ENCODE measurements at regions not wholly inside any gene's neighbourhood (a gene's known extent, or its start where the extent isn't known, plus 50 kb on each side); places are given as distances from the start of the nearest gene placed in this dataset.

GRCh38 chr10:31263903-31264302 lies 55.1 kb upstream of the ZEB1 start:
- Histone ChIP-seq H3K36me3 (no peaks in the 10 kb centered on the region), H3K9me3 (no peaks in the 10 kb centered on the region), H3K4me1 (no peaks in the 10 kb centered on the region), H3K4me3 (ENCODE audit: low read depth, low read length) (no peak overlapping the region), H3K27me3 (no peaks in the 10 kb centered on the region)
- TF ChIP-seq, protein P1, sequence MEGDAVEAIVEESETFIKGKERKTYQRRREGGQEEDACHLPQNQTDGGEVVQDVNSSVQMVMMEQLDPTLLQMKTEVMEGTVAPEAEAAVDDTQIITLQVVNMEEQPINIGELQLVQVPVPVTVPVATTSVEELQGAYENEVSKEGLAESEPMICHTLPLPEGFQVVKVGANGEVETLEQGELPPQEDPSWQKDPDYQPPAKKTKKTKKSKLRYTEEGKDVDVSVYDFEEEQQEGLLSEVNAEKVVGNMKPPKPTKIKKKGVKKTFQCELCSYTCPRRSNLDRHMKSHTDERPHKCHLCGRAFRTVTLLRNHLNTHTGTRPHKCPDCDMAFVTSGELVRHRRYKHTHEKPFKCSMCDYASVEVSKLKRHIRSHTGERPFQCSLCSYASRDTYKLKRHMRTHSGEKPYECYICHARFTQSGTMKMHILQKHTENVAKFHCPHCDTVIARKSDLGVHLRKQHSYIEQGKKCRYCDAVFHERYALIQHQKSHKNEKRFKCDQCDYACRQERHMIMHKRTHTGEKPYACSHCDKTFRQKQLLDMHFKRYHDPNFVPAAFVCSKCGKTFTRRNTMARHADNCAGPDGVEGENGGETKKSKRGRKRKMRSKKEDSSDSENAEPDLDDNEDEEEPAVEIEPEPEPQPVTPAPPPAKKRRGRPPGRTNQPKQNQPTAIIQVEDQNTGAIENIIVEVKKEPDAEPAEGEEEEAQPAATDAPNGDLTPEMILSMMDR (IDR thresholded peaks at IDR 0.05; ENCODE audit: low read depth, low read length) = no peak
- DNase-seq = no peak

DNA sequence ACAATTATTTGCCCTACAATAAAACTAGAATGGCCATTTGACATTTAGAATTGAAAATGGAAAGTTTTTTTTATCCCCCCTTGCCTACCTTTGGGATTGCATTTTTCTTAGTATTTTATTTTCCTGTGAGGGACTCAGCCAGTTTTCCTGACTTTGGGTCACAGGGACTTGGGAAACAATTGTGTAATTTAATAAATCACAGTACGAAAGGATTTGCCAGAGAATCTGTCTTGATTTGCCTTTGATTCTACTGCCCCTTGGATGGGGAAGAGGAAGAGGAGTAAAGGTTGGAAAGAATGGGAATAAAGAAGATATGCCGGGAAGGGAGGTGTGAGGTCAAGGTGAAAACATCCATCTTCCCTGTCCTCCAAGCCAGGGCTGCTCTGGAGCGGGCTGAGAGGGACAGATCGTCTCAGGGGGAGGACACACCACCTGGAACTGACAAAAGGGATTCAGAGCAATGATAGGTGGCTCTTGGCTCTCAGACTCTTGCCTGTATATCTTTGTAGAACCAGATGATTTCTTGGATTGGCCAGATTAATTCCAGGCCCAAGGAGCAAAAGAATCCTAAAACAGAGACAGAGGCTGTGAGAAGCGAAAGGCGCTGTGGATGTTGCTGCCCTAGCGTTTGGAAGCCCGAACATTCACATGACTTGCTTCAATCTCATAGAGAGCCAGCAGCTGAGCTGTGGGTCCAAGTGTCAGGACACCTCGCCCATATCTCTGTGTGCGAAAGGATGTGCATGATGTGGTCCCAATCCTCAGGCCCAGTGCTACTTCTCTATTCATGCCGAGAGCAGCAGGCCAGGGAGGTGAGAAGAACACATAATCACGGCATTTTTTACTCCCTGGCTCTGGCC lies 50.3 kb upstream of the ZEB1 start:
- Histone ChIP-seq H3K36me3 (no peaks in the 10 kb centered on the region), H3K4me1 (no peaks in the 10 kb centered on the region), H3K4me3 (ENCODE audit: low read depth, low read length) (no peak overlapping the region), H3K27me3 (no peaks in the 10 kb centered on the region), H3K9me3 (no peaks in the 10 kb centered on the region)
- DNase-seq = no peak
- TF ChIP-seq, protein P1 (IDR thresholded peaks at IDR 0.05; ENCODE audit: low read depth, low read length) = no peak
